Uterus (tissue), 3 donors: ENCODE measurements at regions not wholly inside any gene's neighbourhood (a gene's known extent, or its start where the extent isn't known, plus 50 kb on each side); places are given as distances from the start of the nearest gene placed in this dataset.

Experiments used
- DNase-seq, 2 donors: peaks; one replicate each; pipeline ENCODE4 v3.0.0-alpha.2; 2019 to 2020
- H3K27ac ChIP-seq, 2 donors: fragments of 200-600 bp; sonication (generic); 1 replicate in 1 of 2; 2 replicates in 1 of 2; pipeline ENCODE4 v1.5.1; 2016 to 2018
- H3K27me3 ChIP-seq, 2 donors: fragments of 200-600 bp; sonication (generic); one replicate each; pipeline ENCODE4 v1.5.1; 2018 to 2019; ENCODE audit warnings: control low read depth in 1 of 2
- H3K36me3 ChIP-seq, 2 donors: fragments of 200-600 bp; sonication (generic); one replicate each; pipeline ENCODE4 v1.5.1; 2019; ENCODE audit warnings: control low read depth in 1 of 2
- H3K4me1 ChIP-seq, 2 donors: fragments of 200-600 bp; sonication (generic); one replicate each; pipeline ENCODE4 v1.5.1; 2018 to 2019; ENCODE audit warnings: control low read depth in 1 of 2
- H3K4me3 ChIP-seq, 2 donors: fragments of 200-600 bp; sonication (generic); 1 replicate in 1 of 2; 2 replicates in 1 of 2; pipeline ENCODE4 v1.5.1; 2018 to 2019; ENCODE audit warnings: mild to moderate bottlenecking in 1 of 2
- H3K9me3 ChIP-seq, 2 donors: fragments of 200-600 bp; sonication (generic); one replicate each; pipeline ENCODE4 v1.5.1; 2019; ENCODE audit warnings: control low read depth in 1 of 2
- CTCF ChIP-seq, 4 experiments: fragments of 200-600 bp in 2 of 4; fragments of 450-650 bp in 2 of 4; sonication (generic) in 2 of 4; IDR thresholded peaks; one replicate each; pipeline ENCODE4 v1.5.1; 2016 to 2019; ENCODE audit warnings: antibody characterized with exemption in 4 of 4, mild to moderate bottlenecking in 2 of 4, moderate library complexity in 1 of 4
- POLR2A ChIP-seq, 2 donors: fragments of 450-650 bp; IDR thresholded peaks; one replicate each; pipeline ENCODE4 v1.6.1; 2016; ENCODE audit warnings: antibody characterized with exemption in 2 of 2, mild to moderate bottlenecking in 1 of 2, moderate library complexity in 1 of 2
- intact Hi-C: fragments of 100-400 bp; cut with DNase I; formaldehyde crosslinking; loops from one replicate; pipeline ENCODE4 v1.15.1; 2023; ENCODE audit warnings: low total_unique reads
- donor health status: DM: yes; HTN: yes; CAD: no.

- Histone ChIP-seq H3K4me3 (no peak overlapping the region), H3K36me3 (no peaks in the 10 kb centered on the region), H3K9me3 (peaks cover 0 to under 1% of the 10 kb centered on the region in 2 donors), H3K27ac (peak overlapping the region; percentile 96), H3K27me3 (no peaks in the 10 kb centered on the region), H3K4me1 (peaks cover 0 to 6% of the 10 kb centered on the region in 2 donors)
- TF ChIP-seq POLR2A (IDR thresholded peaks at IDR 0.05) (no peak), CTCF (IDR thresholded peaks at IDR 0.05) (no peak)
- intact Hi-C loops, result no loop called here
- no peak for DNase-seq
These were observed 126.9 kb upstream of the ZNF516 start for GRCh38 chr18:76621782-76622495.

GRCh38 chr18:76621226-76621625 is 126.2 kb upstream of the ZNF516 start:
- TF ChIP-seq POLR2A (IDR thresholded peaks at IDR 0.05) (peak in 1 of 2 donors; percentile 53), CTCF (IDR thresholded peaks at IDR 0.05) (no peak)
- intact Hi-C loops, result no loop called here
- H3K36me3 ChIP-seq, result no peaks in the 10 kb centered on the region
- no peaks in the 10 kb centered on the region for H3K27me3 ChIP-seq
- no peak overlapping the region for H3K4me3 ChIP-seq
- DNase-seq, result peak in 1 of 2 donors; percentile 54
- H3K9me3 ChIP-seq, result no peaks in the 10 kb centered on the region
- H3K27ac ChIP-seq, result peak overlapping the region; percentile 96
- H3K4me1 ChIP-seq, result peaks cover 0 to 6% of the 10 kb centered on the region in 2 donors

GRCh38 chr18:76620321-76621170 is 125.5 kb upstream of the ZNF516 start:
- H3K4me1 ChIP-seq, result peaks cover 0 to 6% of the 10 kb centered on the region in 2 donors
- H3K27me3 ChIP-seq, result no peaks in the 10 kb centered on the region
- DNase-seq, result peak; percentile 80 to 85
- no peak for TF ChIP-seq POLR2A (IDR thresholded peaks at IDR 0.05)
- peak; percentile 44 to 75 (median 67) for TF ChIP-seq CTCF (IDR thresholded peaks at IDR 0.05)
- peak overlapping the region; percentile 96 for H3K27ac ChIP-seq
- H3K36me3 ChIP-seq, result no peaks in the 10 kb centered on the region
- H3K9me3 ChIP-seq, result no peaks in the 10 kb centered on the region
- intact Hi-C loops, result no loop called here
- peak overlapping the region; percentile 20 to 30 for H3K4me3 ChIP-seq

- no peaks in the 10 kb centered on the region for H3K27me3 ChIP-seq
- intact Hi-C loops, result no loop called here
- no peaks in the 10 kb centered on the region for H3K36me3 ChIP-seq
- TF ChIP-seq POLR2A (IDR thresholded peaks at IDR 0.05) (peak in 1 of 2 donors; percentile 30), CTCF (IDR thresholded peaks at IDR 0.05) (no peak)
- peak overlapping the region; percentile 96 for H3K27ac ChIP-seq
- peak; percentile 76 to 78 for DNase-seq
- H3K4me1 ChIP-seq, result peaks cover 0 to 6% of the 10 kb centered on the region in 2 donors
- H3K4me3 ChIP-seq, result peak overlapping the region; percentile 20 to 30
- H3K9me3 ChIP-seq, result no peaks in the 10 kb centered on the region
These were observed 124.7 kb upstream of the ZNF516 start for GRCh38 chr18:76619621-76620315.
